Neural progenitor cell (in vitro differentiated cells): ENCODE measurements at regions not wholly inside any gene's neighbourhood (a gene's known extent, or its start where the extent isn't known, plus 50 kb on each side); places are given as distances from the start of the nearest gene placed in this dataset.

Experiments used
- DNase-seq: peaks from one replicate; pipeline ENCODE4 v3.0.0-alpha.2; 2016; ENCODE audit warnings: low spot score
- H2AFZ ChIP-seq: fragments of 200-600 bp; sonication (generic); replicated peaks from 2 replicates; pipeline ENCODE4 v1.6.1; 2016; ENCODE audit warnings: antibody characterized with exemption
- H3F3A ChIP-seq: fragments of 200-600 bp; sonication (generic); 2 replicates; pipeline ENCODE4 v1.6.1; 2016; ENCODE audit warnings: antibody characterized with exemption, low read depth
- H3K27ac ChIP-seq: fragments of 200-600 bp; sonication (generic); 2 replicates; pipeline ENCODE4 v1.5.1; 2016; ENCODE audit warnings: mild to moderate bottlenecking
- H3K27me3 ChIP-seq: fragments of 200-600 bp; sonication (generic); 2 replicates; pipeline ENCODE4 v1.6.1; 2016; ENCODE audit warnings: mild to moderate bottlenecking, moderate library complexity
- H3K36me3 ChIP-seq: fragments of 200-600 bp; sonication (generic); 2 replicates; pipeline ENCODE4 v1.5.1; 2016
- H3K4me1 ChIP-seq: fragments of 200-600 bp; sonication (generic); 2 replicates; pipeline ENCODE4 v1.6.1; 2016; ENCODE audit warnings: mixed run types
- H3K4me2 ChIP-seq: fragments of 200-600 bp; sonication (generic); 2 replicates; pipeline ENCODE4 v1.6.1; 2016
- H3K4me3 ChIP-seq: fragments of 200-600 bp; sonication (generic); 2 replicates; pipeline ENCODE4 v1.5.1; 2016
- H3K79me2 ChIP-seq: fragments of 200-600 bp; sonication (generic); 2 replicates; pipeline ENCODE4 v1.6.1; 2016; ENCODE audit warnings: low read depth
- H3K9ac ChIP-seq: fragments of 200-600 bp; sonication (generic); 2 replicates; pipeline ENCODE4 v1.6.1; 2016
- H3K9me3 ChIP-seq: fragments of 200-600 bp; sonication (generic); 2 replicates; pipeline ENCODE4 v1.5.1; 2016; ENCODE audit warnings: low read depth
- H4K20me1 ChIP-seq: fragments of 200-600 bp; sonication (generic); 2 replicates; pipeline ENCODE4 v1.6.1; 2016; ENCODE audit warnings: low read depth
- H3K27ac Mint-ChIP-seq: 3 replicates; pipeline ENCODE4 v1.8.0; 2021; ENCODE audit warnings: mixed read lengths
- H3K27me3 Mint-ChIP-seq: 2 replicates; pipeline ENCODE4 v1.8.0; 2022; ENCODE audit warnings: low read depth, mild to moderate bottlenecking, inconsistent platforms, moderate library complexity, mixed read lengths; ENCODE audit not compliant: insufficient read depth
- H3K36me3 Mint-ChIP-seq: 3 replicates; pipeline ENCODE4 v1.8.0; 2021; ENCODE audit warnings: mixed read lengths
- H3K4me1 Mint-ChIP-seq: 3 replicates; pipeline ENCODE4 v1.8.0; 2021; ENCODE audit warnings: mixed read lengths
- H3K4me3 Mint-ChIP-seq: 3 replicates; pipeline ENCODE4 v1.8.0; 2021; ENCODE audit warnings: mild to moderate bottlenecking, moderate library complexity, mixed read lengths
- H3K9me3 Mint-ChIP-seq: 3 replicates; pipeline ENCODE4 v1.8.0; 2020; ENCODE audit warnings: mixed read lengths
- CTCF ChIP-seq: fragments of 200-600 bp; sonication (generic); IDR thresholded peaks from 2 replicates; pipeline ENCODE4 v1.5.1; 2017; ENCODE audit warnings: antibody characterized with exemption, mild to moderate bottlenecking
- EZH2 ChIP-seq: fragments of 200-600 bp; sonication (generic); IDR thresholded peaks from 2 replicates; pipeline ENCODE4 v1.6.1; 2017; ENCODE audit warnings: antibody characterized with exemption, mild to moderate bottlenecking, moderate library complexity
- EZH2phosphoT487 ChIP-seq: fragments of 200-600 bp; sonication (generic); IDR thresholded peaks from 2 replicates; pipeline ENCODE4 v1.6.1; 2017; ENCODE audit warnings: antibody characterized with exemption

- Histone ChIP-seq H3F3A (peaks cover 20% of the 10 kb centered on the region), H3K4me3 (no peak overlapping the region), H3K27ac (no peak overlapping the region), H3K9ac (no peak overlapping the region), H3K27me3 (no peaks in the 10 kb centered on the region), H3K9me3 (no peaks in the 10 kb centered on the region), H3K4me1 (peaks cover 35% of the 10 kb centered on the region), H3K79me2 (no peaks in the 10 kb centered on the region), H2AFZ (no peak overlapping the region), H3K36me3 (no peaks in the 10 kb centered on the region), H4K20me1 (no peaks in the 10 kb centered on the region), H3K4me2 (no peak overlapping the region)
- no peak for DNase-seq
- Mint-ChIP-seq H3K9me3 (peaks cover 23% of the 10 kb centered on the region), H3K27ac (peak overlapping the region; percentile 98), H3K36me3 (peaks cover 11% of the 10 kb centered on the region), H3K4me3 (no peak overlapping the region), H3K4me1 (peaks cover 60% of the 10 kb centered on the region), H3K27me3 (peaks cover 8% of the 10 kb centered on the region)
- TF ChIP-seq EZH2 (no peak), EZH2phosphoT487 (no peak), CTCF (no peak)
These were observed 60.8 kb upstream of the RNF152 start for GRCh38 chr18:61953641-61954040.

- H3K4me1 ChIP-seq, result peaks cover 40% of the 10 kb centered on the region
- no peak overlapping the region for H3K27ac ChIP-seq
- no peaks in the 10 kb centered on the region for H3K79me2 ChIP-seq
- no peak overlapping the region for H3K4me3 ChIP-seq
- Mint-ChIP-seq H3K9me3 (peaks cover 19% of the 10 kb centered on the region), H3K36me3 (peaks cover 7% of the 10 kb centered on the region), H3K27ac (peak overlapping the region; percentile 98), H3K4me1 (peaks cover 65% of the 10 kb centered on the region), H3K4me3 (no peak overlapping the region), H3K27me3 (peaks cover 8% of the 10 kb centered on the region)
- H3K36me3 ChIP-seq, result no peaks in the 10 kb centered on the region
- no peaks in the 10 kb centered on the region for H4K20me1 ChIP-seq
- no peaks in the 10 kb centered on the region for H3K27me3 ChIP-seq
- no peak overlapping the region for H3K9ac ChIP-seq
- H3K4me2 ChIP-seq, result no peak overlapping the region
- DNase-seq, result no peak
- H2AFZ ChIP-seq, result peak overlapping the region; percentile 2
- H3F3A ChIP-seq, result peaks cover 25% of the 10 kb centered on the region
- TF ChIP-seq CTCF (no peak), EZH2 (no peak), EZH2phosphoT487 (no peak)
- no peaks in the 10 kb centered on the region for H3K9me3 ChIP-seq
These were observed 60.4 kb upstream of the RNF152 start for GRCh38 chr18:61953161-61953560.

GRCh38 chr18:61951396-61951795, 58.6 kb upstream of the RNF152 start:
- TF ChIP-seq EZH2phosphoT487 (no peak), CTCF (no peak), EZH2 (no peak)
- Mint-ChIP-seq H3K4me1 (peaks cover 81% of the 10 kb centered on the region), H3K27me3 (peaks cover 8% of the 10 kb centered on the region), H3K27ac (peak overlapping the region; percentile 76), H3K36me3 (peaks cover 3% of the 10 kb centered on the region), H3K4me3 (no peak overlapping the region), H3K9me3 (peaks cover 9% of the 10 kb centered on the region)
- H3K4me1 ChIP-seq, result peaks cover 57% of the 10 kb centered on the region
- H2AFZ ChIP-seq, result no peak overlapping the region
- no peaks in the 10 kb centered on the region for H3K79me2 ChIP-seq
- no peaks in the 10 kb centered on the region for H3K9me3 ChIP-seq
- no peaks in the 10 kb centered on the region for H3K27me3 ChIP-seq
- H3K27ac ChIP-seq, result no peak overlapping the region
- H3K4me2 ChIP-seq, result no peak overlapping the region
- H3K36me3 ChIP-seq, result no peaks in the 10 kb centered on the region
- H4K20me1 ChIP-seq, result no peaks in the 10 kb centered on the region
- H3F3A ChIP-seq, result peaks cover 40% of the 10 kb centered on the region
- H3K4me3 ChIP-seq, result no peak overlapping the region
- DNase-seq, result no peak
- H3K9ac ChIP-seq, result no peak overlapping the region
